Neural progenitor cell (in vitro differentiated cells): ENCODE measurements at regions not wholly inside any gene's neighbourhood (a gene's known extent, or its start where the extent isn't known, plus 50 kb on each side); places are given as distances from the start of the nearest gene placed in this dataset.
"Not testable (repeated sequence)": the region's sequence is repeated elsewhere in the genome, so short reads cannot be mapped to it uniquely, and the experiment has no call there.

Experiments
- DNase-seq: peaks from one replicate; pipeline ENCODE4 v3.0.0-alpha.2; 2016; ENCODE audit warnings: low spot score
- H2AFZ ChIP-seq: fragments of 200-600 bp; sonication (generic); replicated peaks from 2 replicates; pipeline ENCODE4 v1.6.1; 2016; ENCODE audit warnings: antibody characterized with exemption
- H3F3A ChIP-seq: fragments of 200-600 bp; sonication (generic); 2 replicates; pipeline ENCODE4 v1.6.1; 2016; ENCODE audit warnings: antibody characterized with exemption, low read depth
- H3K27ac ChIP-seq: fragments of 200-600 bp; sonication (generic); 2 replicates; pipeline ENCODE4 v1.5.1; 2016; ENCODE audit warnings: mild to moderate bottlenecking
- H3K27me3 ChIP-seq: fragments of 200-600 bp; sonication (generic); 2 replicates; pipeline ENCODE4 v1.6.1; 2016; ENCODE audit warnings: mild to moderate bottlenecking, moderate library complexity
- H3K36me3 ChIP-seq: fragments of 200-600 bp; sonication (generic); 2 replicates; pipeline ENCODE4 v1.5.1; 2016
- H3K4me1 ChIP-seq: fragments of 200-600 bp; sonication (generic); 2 replicates; pipeline ENCODE4 v1.6.1; 2016; ENCODE audit warnings: mixed run types
- H3K4me2 ChIP-seq: fragments of 200-600 bp; sonication (generic); 2 replicates; pipeline ENCODE4 v1.6.1; 2016
- H3K4me3 ChIP-seq: fragments of 200-600 bp; sonication (generic); 2 replicates; pipeline ENCODE4 v1.5.1; 2016
- H3K79me2 ChIP-seq: fragments of 200-600 bp; sonication (generic); 2 replicates; pipeline ENCODE4 v1.6.1; 2016; ENCODE audit warnings: low read depth
- H3K9ac ChIP-seq: fragments of 200-600 bp; sonication (generic); 2 replicates; pipeline ENCODE4 v1.6.1; 2016
- H3K9me3 ChIP-seq: fragments of 200-600 bp; sonication (generic); 2 replicates; pipeline ENCODE4 v1.5.1; 2016; ENCODE audit warnings: low read depth
- H4K20me1 ChIP-seq: fragments of 200-600 bp; sonication (generic); 2 replicates; pipeline ENCODE4 v1.6.1; 2016; ENCODE audit warnings: low read depth
- H3K27ac Mint-ChIP-seq: 3 replicates; pipeline ENCODE4 v1.8.0; 2021; ENCODE audit warnings: mixed read lengths
- H3K27me3 Mint-ChIP-seq: 2 replicates; pipeline ENCODE4 v1.8.0; 2022; ENCODE audit warnings: low read depth, mild to moderate bottlenecking, inconsistent platforms, moderate library complexity, mixed read lengths; ENCODE audit not compliant: insufficient read depth
- H3K36me3 Mint-ChIP-seq: 3 replicates; pipeline ENCODE4 v1.8.0; 2021; ENCODE audit warnings: mixed read lengths
- H3K4me1 Mint-ChIP-seq: 3 replicates; pipeline ENCODE4 v1.8.0; 2021; ENCODE audit warnings: mixed read lengths
- H3K4me3 Mint-ChIP-seq: 3 replicates; pipeline ENCODE4 v1.8.0; 2021; ENCODE audit warnings: mild to moderate bottlenecking, moderate library complexity, mixed read lengths
- H3K9me3 Mint-ChIP-seq: 3 replicates; pipeline ENCODE4 v1.8.0; 2020; ENCODE audit warnings: mixed read lengths
- EZH2 ChIP-seq: fragments of 200-600 bp; sonication (generic); IDR thresholded peaks from 2 replicates; pipeline ENCODE4 v1.6.1; 2017; ENCODE audit warnings: antibody characterized with exemption, mild to moderate bottlenecking, moderate library complexity
- EZH2phosphoT487 ChIP-seq: fragments of 200-600 bp; sonication (generic); IDR thresholded peaks from 2 replicates; pipeline ENCODE4 v1.6.1; 2017; ENCODE audit warnings: antibody characterized with exemption
- TF ChIP-seq, protein P1 (sequence below): fragments of 200-600 bp; sonication (generic); IDR thresholded peaks from 2 replicates; pipeline ENCODE4 v1.5.1; 2017; ENCODE audit warnings: antibody characterized with exemption, mild to moderate bottlenecking

DNA sequence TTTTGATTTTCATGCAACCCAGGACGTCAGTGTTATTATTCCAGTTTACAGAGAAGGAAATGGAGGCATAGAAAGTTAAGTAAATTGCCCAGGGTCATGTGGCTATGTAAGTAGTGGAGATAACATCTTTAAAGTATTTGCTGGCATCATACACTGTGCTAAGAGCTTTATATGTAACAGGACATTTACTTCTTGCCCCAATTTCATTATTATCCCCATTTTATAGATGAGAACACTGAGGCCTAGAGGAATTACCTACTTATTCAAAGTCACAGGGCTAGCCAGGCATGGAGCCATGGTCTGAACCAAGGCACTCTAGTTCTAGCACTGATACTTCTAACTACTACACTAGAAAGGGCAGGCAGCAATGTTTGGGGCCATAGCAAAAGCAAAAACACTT, 107.3 kb upstream of the ANKRD28 start:
- no peaks in the 10 kb centered on the region for H3K4me1 Mint-ChIP-seq
- H3K4me2 ChIP-seq: no peak overlapping the region
- no peaks in the 10 kb centered on the region for H3K27me3 Mint-ChIP-seq
- no peaks in the 10 kb centered on the region for H3K27me3 ChIP-seq
- TF ChIP-seq EZH2phosphoT487: no peak
- TF ChIP-seq, protein P1, sequence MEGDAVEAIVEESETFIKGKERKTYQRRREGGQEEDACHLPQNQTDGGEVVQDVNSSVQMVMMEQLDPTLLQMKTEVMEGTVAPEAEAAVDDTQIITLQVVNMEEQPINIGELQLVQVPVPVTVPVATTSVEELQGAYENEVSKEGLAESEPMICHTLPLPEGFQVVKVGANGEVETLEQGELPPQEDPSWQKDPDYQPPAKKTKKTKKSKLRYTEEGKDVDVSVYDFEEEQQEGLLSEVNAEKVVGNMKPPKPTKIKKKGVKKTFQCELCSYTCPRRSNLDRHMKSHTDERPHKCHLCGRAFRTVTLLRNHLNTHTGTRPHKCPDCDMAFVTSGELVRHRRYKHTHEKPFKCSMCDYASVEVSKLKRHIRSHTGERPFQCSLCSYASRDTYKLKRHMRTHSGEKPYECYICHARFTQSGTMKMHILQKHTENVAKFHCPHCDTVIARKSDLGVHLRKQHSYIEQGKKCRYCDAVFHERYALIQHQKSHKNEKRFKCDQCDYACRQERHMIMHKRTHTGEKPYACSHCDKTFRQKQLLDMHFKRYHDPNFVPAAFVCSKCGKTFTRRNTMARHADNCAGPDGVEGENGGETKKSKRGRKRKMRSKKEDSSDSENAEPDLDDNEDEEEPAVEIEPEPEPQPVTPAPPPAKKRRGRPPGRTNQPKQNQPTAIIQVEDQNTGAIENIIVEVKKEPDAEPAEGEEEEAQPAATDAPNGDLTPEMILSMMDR: no peak
- TF ChIP-seq EZH2: no peak
- no peaks in the 10 kb centered on the region for H3K36me3 Mint-ChIP-seq
- no peak overlapping the region for H2AFZ ChIP-seq
- no peaks in the 10 kb centered on the region for H3K9me3 ChIP-seq
- H3K36me3 ChIP-seq: no peaks in the 10 kb centered on the region
- no peak overlapping the region for H3K4me3 Mint-ChIP-seq
- no peak for DNase-seq
- H3K79me2 ChIP-seq: no peaks in the 10 kb centered on the region
- H3K4me3 ChIP-seq: no peak overlapping the region
- H4K20me1 ChIP-seq: no peaks in the 10 kb centered on the region
- no peak overlapping the region for H3K27ac Mint-ChIP-seq
- H3F3A ChIP-seq: no peaks in the 10 kb centered on the region
- H3K9me3 Mint-ChIP-seq: peaks cover 4% of the 10 kb centered on the region
- no peak overlapping the region for H3K27ac ChIP-seq
- H3K4me1 ChIP-seq: no peaks in the 10 kb centered on the region
- H3K9ac ChIP-seq: no peak overlapping the region

DNA sequence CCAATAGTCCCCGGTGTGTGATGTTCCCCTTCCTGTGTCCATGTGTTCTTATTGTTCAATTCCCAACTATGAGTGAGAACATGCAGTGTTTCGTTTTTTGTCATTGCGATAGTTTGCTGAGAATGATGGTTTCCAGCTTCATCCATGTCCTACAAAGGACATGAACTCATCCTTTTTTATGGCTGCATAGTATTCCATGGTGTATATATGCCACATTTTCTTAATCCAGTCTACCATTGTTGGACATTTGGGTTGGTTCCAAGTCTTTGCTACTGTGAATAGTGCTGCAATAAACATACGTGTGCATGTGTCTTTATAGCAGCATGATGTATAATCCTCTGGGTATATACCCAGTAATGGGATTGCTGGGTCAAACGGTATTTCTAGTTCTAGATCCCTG, 109.6 kb upstream of the ANKRD28 start:
- H3F3A ChIP-seq, H3K27ac Mint-ChIP-seq, H3K27me3 ChIP-seq, H3K4me1 Mint-ChIP-seq, H3K27ac ChIP-seq, H3K27me3 Mint-ChIP-seq, H3K9ac ChIP-seq, H3K9me3 ChIP-seq, H3K36me3 Mint-ChIP-seq, H3K4me2 ChIP-seq, DNase-seq, H3K36me3 ChIP-seq, H3K4me3 Mint-ChIP-seq, H3K79me2 ChIP-seq, H2AFZ ChIP-seq, H3K4me1 ChIP-seq, H3K4me3 ChIP-seq, H4K20me1 ChIP-seq: not testable (repeated sequence)
- H3K9me3 Mint-ChIP-seq: peaks cover 20% of the 10 kb centered on the region

DNA sequence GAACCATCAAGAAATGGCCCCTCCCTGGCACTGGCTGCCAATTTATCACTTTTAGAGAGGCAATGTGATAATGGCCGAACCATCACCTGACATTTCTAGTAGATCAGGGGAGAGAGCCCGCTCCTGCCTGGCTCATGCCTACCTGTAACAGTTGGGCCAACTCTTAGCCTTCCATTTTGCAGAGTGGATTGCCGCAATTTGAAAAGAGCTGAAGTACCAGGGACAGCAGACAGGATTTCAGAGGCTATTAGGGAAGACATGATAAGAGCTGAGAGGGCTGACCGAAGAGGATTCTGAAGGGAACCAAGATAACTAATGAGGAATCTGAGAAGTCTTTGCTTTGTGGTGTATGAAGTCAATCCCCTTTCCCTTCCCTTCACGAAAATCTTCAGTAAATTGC, 121.2 kb upstream of the ANKRD28 start:
- Histone ChIP-seq H3K36me3 (no peaks in the 10 kb centered on the region), H3K4me1 (peaks cover 8% of the 10 kb centered on the region), H3F3A (no peaks in the 10 kb centered on the region), H3K27me3 (no peaks in the 10 kb centered on the region), H3K27ac (no peak overlapping the region), H3K4me2 (no peak overlapping the region), H3K79me2 (no peaks in the 10 kb centered on the region), H3K9me3 (no peaks in the 10 kb centered on the region), H4K20me1 (no peaks in the 10 kb centered on the region), H3K9ac (no peak overlapping the region), H2AFZ (no peak overlapping the region), H3K4me3 (no peak overlapping the region)
- Mint-ChIP-seq H3K4me3 (no peak overlapping the region), H3K9me3 (peaks cover 8% of the 10 kb centered on the region), H3K27me3 (no peaks in the 10 kb centered on the region), H3K36me3 (peaks cover 2% of the 10 kb centered on the region), H3K4me1 (peaks cover 9% of the 10 kb centered on the region), H3K27ac (no peak overlapping the region)
- no peak for DNase-seq
- TF ChIP-seq EZH2phosphoT487: no peak
- TF ChIP-seq, protein P1: no peak

DNA sequence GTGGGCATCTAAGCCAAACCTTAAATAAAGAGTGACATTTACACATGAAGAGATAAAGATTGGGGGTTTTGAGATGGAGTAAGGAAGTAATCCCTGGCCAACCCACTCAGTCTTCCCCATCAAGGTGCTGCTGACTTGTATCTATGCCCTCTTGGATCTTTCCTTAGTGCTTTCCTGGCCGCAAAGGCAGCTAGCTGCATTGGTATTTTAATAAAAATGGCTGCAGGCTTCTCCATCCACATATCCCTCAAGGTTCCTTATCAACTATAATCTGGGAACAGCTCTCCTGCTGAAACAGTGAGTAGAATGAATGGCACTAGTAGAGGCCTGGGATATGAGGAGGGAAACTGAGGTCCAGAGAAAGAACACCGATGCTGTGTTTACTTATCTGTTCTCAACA, 122.2 kb upstream of the ANKRD28 start:
- Mint-ChIP-seq H3K36me3 (no peaks in the 10 kb centered on the region), H3K4me1 (peaks cover 9% of the 10 kb centered on the region), H3K9me3 (peaks cover 4% of the 10 kb centered on the region), H3K27ac (no peak overlapping the region), H3K27me3 (no peaks in the 10 kb centered on the region), H3K4me3 (no peak overlapping the region)
- no peaks in the 10 kb centered on the region for H3F3A ChIP-seq
- TF ChIP-seq, protein P1: no peak
- TF ChIP-seq EZH2 (no peak), EZH2phosphoT487 (no peak)
- DNase-seq: no peak
- H3K36me3 ChIP-seq: no peaks in the 10 kb centered on the region
- H3K4me3 ChIP-seq: no peak overlapping the region
- no peaks in the 10 kb centered on the region for H4K20me1 ChIP-seq
- peaks cover 8% of the 10 kb centered on the region for H3K4me1 ChIP-seq
- no peak overlapping the region for H3K4me2 ChIP-seq
- H3K27ac ChIP-seq: no peak overlapping the region
- H3K9ac ChIP-seq: no peak overlapping the region
- no peaks in the 10 kb centered on the region for H3K9me3 ChIP-seq
- H3K27me3 ChIP-seq: no peaks in the 10 kb centered on the region
- no peaks in the 10 kb centered on the region for H3K79me2 ChIP-seq
- no peak overlapping the region for H2AFZ ChIP-seq
